ENCODE measurements at regions not wholly inside any gene's neighbourhood (a gene's known extent, or its start where the extent isn't known, plus 50 kb on each side); places are given as distances from the start of the nearest gene placed in this dataset.
"Not testable (repeated sequence)": the region's sequence is repeated elsewhere in the genome, so short reads cannot be mapped to it uniquely, and the experiment has no call there.

GRCh38 chr3:147231980-147232379 is 174.4 kb downstream of the ZIC4 start:
- DNase-seq = not testable (repeated sequence)

- DNase-seq = no peak
Measured at GRCh38 chr3:147231111-147231510, 175.2 kb downstream of the ZIC4 start.

- DNase-seq = no peak
Measured at GRCh38 chr3:147222291-147222690, 184.1 kb downstream of the ZIC4 start.

- DNase-seq = no peak
Measured at GRCh38 chr3:147218965-147219364, 187.4 kb downstream of the ZIC4 start.

GRCh38 chr3:147216143-147216673 is 190.1 kb downstream of the ZIC4 start:
- no peak for DNase-seq

- no peak for DNase-seq
Measured at GRCh38 chr3:147215660-147216059, 190.7 kb downstream of the ZIC4 start.

GRCh38 chr3:147213633-147214032 is 192.7 kb downstream of the ZIC4 start:
- DNase-seq = no peak

- no peak for DNase-seq
Measured at GRCh38 chr3:147210676-147211075, 195.7 kb downstream of the ZIC4 start.

GRCh38 chr3:147201086-147201485 is 205.3 kb downstream of the ZIC4 start:
- no peak for DNase-seq

GRCh38 chr3:147200545-147200944 is 205.8 kb downstream of the ZIC4 start:
- DNase-seq = no peak

- no peak for DNase-seq
Measured at GRCh38 chr3:147197739-147198138, 208.6 kb downstream of the ZIC4 start.

GRCh38 chr3:147195887-147196286 is 210.5 kb downstream of the ZIC4 start:
- DNase-seq = no peak

- DNase-seq = peak; percentile 33
Measured at GRCh38 chr3:147191795-147192385, 214.5 kb downstream of the ZIC4 start.

GRCh38 chr3:147189016-147189415 is 217.3 kb downstream of the ZIC4 start:
- no peak for DNase-seq

- no peak for DNase-seq
Measured at GRCh38 chr3:147187687-147188086, 218.7 kb downstream of the ZIC4 start.

- no peak for DNase-seq
Measured at GRCh38 chr3:147185781-147186180, 220.6 kb downstream of the ZIC4 start.

- DNase-seq = no peak
Measured at GRCh38 chr3:147184794-147185193, 221.5 kb downstream of the ZIC4 start.

GRCh38 chr3:147173257-147173656 is 233.1 kb downstream of the ZIC4 start:
- DNase-seq = no peak

- DNase-seq = no peak
Measured at GRCh38 chr3:147162743-147163142, 243.6 kb downstream of the ZIC4 start.

- no peak for DNase-seq
Measured at GRCh38 chr3:147161833-147162232, 244.5 kb downstream of the ZIC4 start.

GRCh38 chr3:147160984-147161383 is 245.4 kb downstream of the ZIC4 start:
- no peak for DNase-seq

- DNase-seq = no peak
Measured at GRCh38 chr3:147159141-147159540, 247.2 kb downstream of the ZIC4 start.

- DNase-seq = no peak
Measured at GRCh38 chr3:147157631-147158030, 248.7 kb downstream of the ZIC4 start.

- DNase-seq = not testable (repeated sequence)
Measured at GRCh38 chr3:147154988-147155387, 251.4 kb downstream of the ZIC4 start.

- DNase-seq = no peak
Measured at GRCh38 chr3:147153830-147154539, 252.4 kb downstream of the ZIC4 start.

Data from NCI-H1694 treated with DMSO at 0.1 percent for 48 hours (cell line).